ENCODE measurements at regions not wholly inside any gene's neighbourhood (a gene's known extent, or its start where the extent isn't known, plus 50 kb on each side); places are given as distances from the start of the nearest gene placed in this dataset.
"Not testable (repeated sequence)": the region's sequence is repeated elsewhere in the genome, so short reads cannot be mapped to it uniquely, and the experiment has no call there.

GRCh38 chr1:170457325-170458050 is 74.5 kb upstream of the GORAB start:
- not testable (repeated sequence) for TF ChIP-seq CTCF, POLR2A (IDR thresholded peaks at IDR 0.05)

All from lower leg skin (tissue), 3 donors.